HG03108 (cell line): ENCODE measurements at regions not wholly inside any gene's neighbourhood (a gene's known extent, or its start where the extent isn't known, plus 50 kb on each side); places are given as distances from the start of the nearest gene placed in this dataset.
"Not testable (repeated sequence)": the region's sequence is repeated elsewhere in the genome, so short reads cannot be mapped to it uniquely, and the experiment has no call there.

Experiments used
- ATAC-seq: cut with Tn5 transposase; IDR thresholded peaks from one replicate; pipeline ENCODE4 v1.9.1; 2021; ENCODE audit warnings: moderate library complexity; ENCODE audit not compliant: unreplicated experiment

- ATAC-seq, result no peak
Observed at GRCh38 chr18:67142604-67143003, 373.9 kb downstream of the DSEL start.

DNA sequence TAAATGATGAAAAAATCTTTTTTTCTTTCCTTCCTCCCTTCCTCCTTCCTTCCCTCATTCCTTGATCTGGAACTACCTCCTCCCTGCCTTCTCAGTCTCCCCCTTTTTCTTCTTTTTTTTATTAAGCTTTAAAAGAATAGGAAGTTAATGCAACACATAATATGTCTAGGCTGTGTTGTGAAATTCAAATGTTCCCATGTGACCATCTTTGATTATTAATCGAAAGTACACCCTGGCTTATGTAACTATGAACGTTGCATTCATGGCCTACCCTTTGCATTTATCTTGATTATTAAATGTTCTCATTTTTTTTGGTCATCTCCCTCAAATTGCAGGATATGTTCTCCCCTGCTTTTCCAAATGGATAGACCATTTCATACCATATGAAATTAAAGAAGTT, 376.0 kb downstream of the DSEL start:
- ATAC-seq, result no peak

DNA sequence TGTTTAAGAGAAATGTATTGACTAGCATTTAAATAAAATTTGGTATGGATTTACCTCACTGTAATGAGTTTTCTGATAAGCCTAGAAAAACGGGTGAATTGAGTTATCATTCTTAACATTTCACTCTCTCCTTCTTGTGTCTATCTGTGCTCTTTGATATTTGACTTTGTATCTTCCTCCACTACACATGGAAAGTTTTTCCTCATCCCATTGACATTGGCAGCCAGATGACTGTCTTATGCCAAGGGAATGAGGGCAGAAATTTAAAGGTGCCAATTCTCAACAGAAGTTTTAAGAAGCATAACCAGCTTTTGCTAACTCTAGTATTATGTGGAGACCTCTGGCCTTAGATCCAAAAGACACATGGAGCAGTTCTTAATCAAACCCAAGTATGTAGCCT, 376.6 kb downstream of the DSEL start:
- ATAC-seq, result no peak

DNA sequence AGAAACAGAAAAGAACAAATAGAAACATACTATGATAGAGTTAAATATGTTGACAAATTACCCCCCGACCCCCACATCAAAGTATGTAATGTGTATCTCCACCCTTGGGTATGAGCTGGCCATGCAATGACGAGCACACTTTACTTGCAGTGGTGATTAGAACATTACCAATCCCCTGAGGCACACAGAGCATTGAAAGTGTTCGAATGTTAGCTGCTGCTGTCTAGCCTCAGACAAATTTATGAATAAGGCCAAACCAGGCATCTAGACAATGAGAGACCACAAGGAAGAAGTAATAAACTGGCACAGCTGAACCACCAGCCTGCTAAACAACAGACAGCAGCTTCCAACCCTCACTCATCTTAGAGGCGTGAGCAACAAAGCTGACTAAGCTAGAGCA, 380.5 kb downstream of the DSEL start:
- no peak for ATAC-seq

GRCh38 chr18:67134911-67135310, 381.6 kb downstream of the DSEL start:
- no peak for ATAC-seq

- ATAC-seq, result no peak
Observed at GRCh38 chr18:67133669-67134068, 382.9 kb downstream of the DSEL start.

DNA sequence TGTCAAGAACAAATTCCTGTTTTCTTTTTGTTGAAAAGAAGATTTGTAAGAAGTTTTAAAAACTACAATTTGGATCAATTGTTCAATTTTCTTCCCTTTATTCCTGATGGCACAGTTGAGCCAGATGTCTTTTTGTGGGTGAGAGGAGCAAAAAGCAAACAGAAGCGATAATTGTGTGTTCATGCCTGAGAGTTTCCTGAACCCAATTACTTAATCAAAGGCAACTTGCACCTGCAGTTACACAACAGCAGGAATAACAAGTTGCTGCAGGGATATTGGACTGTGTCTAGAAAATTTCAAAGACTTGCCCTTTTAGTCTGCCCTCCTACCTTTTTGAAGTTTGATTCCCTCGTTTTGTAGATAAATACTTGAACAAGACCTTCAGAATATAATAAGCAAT, 383.6 kb downstream of the DSEL start:
- no peak for ATAC-seq

- no peak for ATAC-seq
Observed at GRCh38 chr18:67131498-67131897, 385.0 kb downstream of the DSEL start.

DNA sequence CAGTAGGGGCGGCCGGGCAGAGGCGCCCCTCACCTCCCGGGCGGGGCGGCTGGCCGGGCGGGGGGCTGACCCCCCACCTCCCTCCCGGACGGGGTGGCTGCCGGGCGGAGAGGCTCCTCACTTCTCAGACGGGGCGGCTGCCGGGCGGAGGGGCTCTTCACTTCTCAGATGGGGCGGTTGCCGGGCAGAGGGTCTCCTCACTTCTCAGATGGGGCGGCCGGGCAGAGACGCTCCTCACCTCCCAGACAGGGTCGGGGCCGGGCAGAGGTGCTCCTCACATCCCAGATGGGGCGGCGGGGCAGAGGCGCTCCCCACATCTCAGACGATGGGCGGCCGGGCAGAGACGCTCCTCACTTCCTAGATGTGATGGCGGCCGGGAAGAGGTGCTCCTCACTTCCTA, 389.8 kb downstream of the DSEL start:
- not testable (repeated sequence) for ATAC-seq

DNA sequence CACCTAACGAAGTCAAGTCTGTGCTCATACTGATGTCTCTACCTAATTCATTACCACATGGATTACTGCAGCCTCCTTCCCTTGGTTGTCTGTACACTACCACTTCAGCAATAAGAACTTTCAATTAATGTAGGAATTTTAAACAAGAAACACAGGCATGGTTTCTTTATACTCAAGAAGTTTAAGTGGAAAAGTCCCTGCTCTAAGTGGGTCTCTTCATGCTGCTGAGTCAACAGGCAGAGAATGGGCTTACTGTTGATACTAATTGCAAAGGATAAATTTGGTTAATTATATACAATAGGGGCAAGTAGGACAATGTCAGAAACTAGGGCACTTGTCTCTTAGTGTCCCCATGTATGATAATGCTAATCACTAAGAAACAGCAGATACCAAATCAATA, 392.6 kb downstream of the DSEL start:
- no peak for ATAC-seq

GRCh38 chr18:67117804-67118203, 398.7 kb downstream of the DSEL start:
- ATAC-seq, result no peak

GRCh38 chr18:67109535-67109934, 407.0 kb downstream of the DSEL start:
- ATAC-seq, result no peak

- no peak for ATAC-seq
Observed at GRCh38 chr18:67108894-67109293, 407.6 kb downstream of the DSEL start.

DNA sequence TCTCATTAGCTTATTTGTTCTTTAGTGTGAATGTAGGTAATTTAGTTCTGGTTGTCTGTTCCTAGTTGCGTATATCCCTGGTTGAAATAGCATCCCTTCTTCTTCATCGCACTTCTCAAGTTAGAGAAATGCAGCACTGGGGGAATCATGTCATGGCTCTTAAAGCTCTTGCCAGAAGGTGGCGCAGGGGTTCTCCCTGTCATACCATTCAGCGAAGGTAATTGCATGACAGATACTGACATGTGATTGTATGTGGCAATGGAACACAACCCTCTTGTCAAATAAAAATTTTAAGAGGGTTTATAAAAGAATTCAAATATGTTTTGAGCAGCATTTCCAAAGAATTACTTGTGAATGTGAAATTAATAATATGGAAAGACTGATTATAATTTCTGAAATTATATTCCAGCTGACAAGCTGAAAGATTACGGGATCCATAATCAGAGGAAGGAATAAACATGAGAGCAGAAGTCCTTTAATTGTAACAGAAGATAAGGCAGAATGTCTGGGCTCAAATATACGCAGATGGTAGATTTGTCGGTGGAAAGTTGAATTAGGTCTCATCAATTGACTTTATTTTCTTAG, 411.7 kb downstream of the DSEL start:
- peak; percentile 72 for ATAC-seq

- ATAC-seq, result no peak
Observed at GRCh38 chr18:67094123-67094522, 422.4 kb downstream of the DSEL start.

- ATAC-seq, result no peak
Observed at GRCh38 chr18:67092141-67092540, 424.4 kb downstream of the DSEL start.

DNA sequence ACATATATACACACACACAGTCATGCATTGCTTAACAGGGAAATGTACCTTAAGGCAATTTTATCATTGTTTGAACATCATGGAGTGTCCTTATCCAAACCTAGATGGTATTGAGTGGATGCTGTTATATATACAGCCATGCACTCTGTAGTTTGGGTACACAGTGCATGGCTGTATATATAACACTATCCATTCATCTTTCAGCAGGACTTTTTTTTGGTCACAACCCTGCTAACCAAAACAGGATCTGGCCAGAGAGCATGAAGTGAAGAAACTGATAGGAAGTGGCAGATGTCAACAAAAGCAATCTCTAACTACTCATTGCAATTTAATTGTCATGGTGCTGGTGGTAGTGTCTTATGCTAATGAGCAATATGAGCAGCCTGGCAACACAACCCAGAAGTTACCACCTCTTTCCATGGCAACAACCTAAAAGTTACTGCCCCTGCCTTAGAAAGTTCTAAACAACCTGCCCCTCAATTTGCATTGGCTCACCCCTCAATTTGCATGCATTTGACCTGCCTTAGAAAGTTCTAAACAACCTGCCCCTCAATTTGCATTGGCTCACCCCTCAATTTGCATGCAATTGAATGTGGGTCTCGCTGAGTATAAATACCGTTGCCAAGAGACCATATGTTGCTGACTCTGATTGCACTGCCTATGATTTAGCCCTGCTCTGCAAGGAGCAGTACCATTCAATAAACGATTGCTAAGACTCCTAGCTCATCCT, 434.9 kb downstream of the DSEL start:
- ATAC-seq, result no peak

DNA sequence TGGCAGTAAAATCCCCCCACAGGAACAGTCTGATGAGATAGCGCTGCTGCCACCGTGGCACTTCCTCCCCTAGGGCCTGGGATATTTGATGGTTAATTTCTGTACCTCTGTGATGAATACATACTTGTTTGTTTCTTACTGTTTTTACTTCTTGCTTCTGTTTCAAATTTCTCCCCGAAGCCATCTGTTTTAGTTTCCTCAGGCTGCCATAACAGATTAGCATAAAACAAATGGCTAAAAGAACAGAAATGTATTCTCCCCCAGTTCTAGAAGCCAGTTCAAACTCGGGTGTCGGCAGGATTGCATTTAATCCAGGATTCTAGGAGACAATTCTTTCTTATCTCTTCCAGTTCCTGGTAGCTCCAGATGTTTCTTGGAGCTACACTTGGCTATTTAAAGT, 435.9 kb downstream of the DSEL start:
- ATAC-seq, result no peak

- ATAC-seq, result no peak
Observed at GRCh38 chr18:67074309-67074708, 442.2 kb downstream of the DSEL start.

DNA sequence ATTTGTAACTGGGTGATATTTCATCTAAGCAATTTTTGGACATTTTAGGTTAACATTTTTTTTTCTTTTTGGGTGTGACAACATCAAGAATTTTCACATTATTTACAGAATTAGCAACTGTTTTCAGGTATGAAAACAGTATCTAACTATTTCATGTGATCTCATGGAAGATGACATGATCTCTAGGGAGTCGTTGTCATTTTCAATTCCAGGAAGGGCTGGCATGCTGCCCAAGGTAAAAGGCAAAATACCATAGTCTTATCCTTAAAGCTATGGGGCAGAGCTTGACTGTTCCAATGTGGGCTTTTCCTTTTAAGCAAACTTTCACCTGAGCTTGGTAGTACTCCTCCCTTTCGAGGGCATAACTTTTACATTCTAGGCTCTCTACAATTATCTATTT, 443.7 kb downstream of the DSEL start:
- no peak for ATAC-seq

DNA sequence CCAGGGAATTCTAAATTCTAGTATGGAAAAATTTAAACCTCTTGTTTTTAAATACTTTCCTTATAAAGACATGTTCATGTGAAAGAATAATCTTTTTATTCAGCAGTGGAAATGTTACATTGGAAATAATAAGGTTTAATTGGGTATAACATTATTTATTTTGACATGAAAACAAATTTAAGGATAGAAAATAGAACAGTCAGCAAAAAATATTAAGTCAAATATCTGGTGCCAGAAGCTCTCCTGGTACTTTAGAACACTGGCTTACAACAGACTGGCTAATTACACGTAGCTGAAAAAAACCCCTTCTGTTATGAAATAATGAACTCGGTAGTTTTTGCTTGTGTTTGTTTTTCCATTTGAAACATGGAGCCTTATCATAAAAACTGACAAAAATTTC, 447.9 kb downstream of the DSEL start:
- no peak for ATAC-seq

DNA sequence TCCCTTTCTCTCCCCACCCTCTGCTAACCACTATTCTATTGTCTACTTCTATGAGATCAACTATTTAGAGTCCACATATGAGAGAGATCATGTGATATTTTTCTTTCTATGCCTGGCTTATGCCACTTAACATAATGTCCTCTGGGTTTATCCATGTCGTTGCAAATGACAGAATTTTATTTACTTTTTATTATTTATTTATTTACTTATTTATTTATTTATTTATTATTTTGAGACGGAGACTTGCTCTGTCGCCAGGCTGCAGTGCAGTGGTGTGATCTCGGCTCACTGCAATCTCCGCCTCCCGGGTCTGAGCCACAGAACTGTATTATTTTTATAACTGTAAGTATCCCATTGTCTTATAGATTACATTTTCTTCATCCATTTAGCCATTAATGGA, 443.4 kb upstream of the CDH19 start:
- ATAC-seq, result no peak

DNA sequence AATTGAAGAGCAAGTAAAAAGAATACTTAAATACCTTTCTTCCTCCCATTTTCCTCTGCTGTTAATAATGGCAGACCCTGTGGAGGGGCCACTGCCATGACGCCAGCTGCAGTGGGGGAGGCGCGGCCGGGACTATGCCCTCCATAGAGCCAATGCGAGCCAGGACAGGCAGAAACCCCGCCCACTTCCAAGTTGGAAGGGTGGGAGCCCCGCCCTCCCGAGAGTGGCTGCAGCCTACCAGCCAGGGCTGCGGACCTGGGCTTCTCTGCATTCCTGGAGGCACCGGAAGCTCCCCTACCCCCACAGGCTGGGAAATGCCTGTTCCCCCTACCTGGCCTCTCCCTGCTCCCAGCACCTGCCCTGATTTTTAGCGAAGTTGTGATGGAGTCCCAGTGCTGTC, 439.4 kb upstream of the CDH19 start:
- ATAC-seq, result no peak
